ENCODE measurements at regions not wholly inside any gene's neighbourhood (a gene's known extent, or its start where the extent isn't known, plus 50 kb on each side); places are given as distances from the start of the nearest gene placed in this dataset.

DNA sequence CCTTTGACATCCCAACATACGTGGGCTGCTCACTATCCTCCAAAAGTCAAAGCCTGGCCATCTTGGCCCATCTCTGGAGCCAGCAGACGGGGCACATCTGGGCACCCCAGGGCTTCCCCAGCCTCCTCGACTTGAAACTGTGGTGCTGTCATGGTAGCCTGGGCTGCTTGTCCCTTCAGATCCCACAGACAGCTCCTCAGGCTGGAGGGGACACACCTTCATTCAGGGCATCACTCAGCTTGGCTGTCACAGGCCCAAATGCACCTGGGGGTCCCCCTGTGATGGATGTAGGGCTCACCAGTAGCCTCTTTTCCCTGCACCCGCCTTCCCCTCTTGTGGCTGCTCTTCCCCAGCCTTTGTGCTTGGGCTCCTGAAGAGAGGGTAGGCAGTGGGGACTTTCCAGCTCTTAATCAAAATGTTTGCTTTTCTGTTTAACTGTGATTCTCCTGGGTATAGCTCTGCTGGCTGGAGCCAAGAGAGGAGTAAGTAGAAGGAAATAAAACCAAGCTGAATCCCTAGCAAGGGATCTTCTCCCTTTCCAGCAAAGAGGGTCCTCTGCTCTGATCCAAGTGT lies 92.3 kb downstream of the GYPC start:
- no peak for DNase-seq

DNA sequence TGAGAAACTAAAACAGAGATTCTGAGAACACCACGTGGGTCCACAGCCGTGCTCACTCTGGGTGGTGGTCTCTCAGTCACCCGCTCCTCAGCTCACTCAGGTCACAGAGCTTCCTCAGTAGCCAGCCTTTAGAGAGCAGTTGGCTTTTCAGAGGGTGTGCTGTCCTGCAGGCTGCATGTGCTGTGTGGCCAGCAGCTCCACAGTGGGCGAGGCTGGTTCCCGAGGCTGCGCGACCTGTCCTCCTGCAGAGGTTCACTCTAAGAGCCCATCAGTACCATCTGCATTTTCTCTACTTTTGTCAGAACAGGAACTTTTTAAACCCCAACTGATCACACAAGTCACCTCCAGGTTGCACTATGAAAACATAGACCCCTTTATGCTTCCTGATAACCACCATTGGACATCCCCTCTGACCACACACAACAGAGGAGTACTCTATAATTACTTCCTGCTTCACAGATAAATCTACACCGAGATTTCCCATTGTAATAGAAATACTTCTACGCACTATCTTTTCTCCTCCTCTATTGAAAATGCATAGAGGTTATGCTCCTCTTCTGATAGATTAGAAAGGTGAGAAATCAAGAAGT lies 93.1 kb downstream of the GYPC start:
- DNase-seq: no peak

DNA sequence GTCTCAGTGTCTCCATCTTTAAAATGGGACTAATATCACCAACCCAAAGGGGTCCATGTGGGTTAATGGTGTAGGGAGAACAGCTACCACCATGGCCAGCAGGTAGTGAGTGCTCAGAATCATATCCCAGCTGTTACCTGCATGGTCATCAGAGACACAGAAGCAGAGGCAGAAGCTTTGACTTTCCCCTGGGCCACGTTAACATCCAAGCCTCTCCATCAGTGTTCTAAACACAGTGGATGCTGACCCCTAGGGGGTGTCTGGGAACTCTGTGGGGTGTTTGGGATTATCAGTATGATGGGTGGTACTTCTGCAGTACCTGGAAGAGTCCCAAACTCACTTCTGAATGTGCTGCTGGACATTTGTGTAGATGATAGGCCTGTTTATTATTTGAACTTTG lies 93.6 kb downstream of the GYPC start:
- DNase-seq: no peak

DNA sequence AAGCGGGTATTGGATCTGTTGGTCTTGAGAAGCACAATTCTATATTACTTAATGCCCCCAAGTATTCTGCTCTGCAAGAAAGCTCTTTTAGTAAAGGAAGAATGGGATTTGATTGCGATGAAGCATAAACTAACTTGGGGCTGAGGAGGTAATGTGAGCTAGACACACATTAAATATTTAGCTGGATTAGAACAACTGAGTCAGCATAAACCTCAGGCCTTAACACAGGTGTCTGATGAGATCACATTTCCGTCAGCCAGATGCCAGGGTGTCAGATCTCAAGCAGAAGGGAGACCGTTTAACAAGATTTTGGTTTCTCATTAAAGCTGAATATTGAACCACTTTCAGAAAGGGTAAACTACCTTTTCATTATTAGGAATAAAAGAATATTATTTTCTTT lies 94.5 kb downstream of the GYPC start:
- no peak for DNase-seq

DNA sequence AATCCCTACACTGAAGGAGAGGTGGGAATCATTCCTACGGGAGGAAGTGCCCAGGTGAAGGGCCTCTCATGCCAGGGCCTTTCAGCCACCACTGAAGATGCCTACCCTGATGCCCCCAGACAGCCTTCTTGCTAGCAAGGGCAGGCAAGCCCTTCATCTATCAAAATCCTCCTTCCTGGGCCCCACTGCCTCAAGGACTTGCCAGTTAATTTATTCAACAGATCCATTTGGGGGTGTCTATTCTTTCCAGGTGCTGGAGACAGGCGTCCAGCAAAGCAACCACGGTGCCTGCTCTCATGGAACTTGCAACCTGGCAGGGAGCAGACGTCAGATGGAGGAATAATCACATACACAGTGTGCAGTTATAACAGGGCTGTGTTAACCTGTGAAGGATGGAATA lies 95.5 kb downstream of the GYPC start:
- no peak for DNase-seq

DNA sequence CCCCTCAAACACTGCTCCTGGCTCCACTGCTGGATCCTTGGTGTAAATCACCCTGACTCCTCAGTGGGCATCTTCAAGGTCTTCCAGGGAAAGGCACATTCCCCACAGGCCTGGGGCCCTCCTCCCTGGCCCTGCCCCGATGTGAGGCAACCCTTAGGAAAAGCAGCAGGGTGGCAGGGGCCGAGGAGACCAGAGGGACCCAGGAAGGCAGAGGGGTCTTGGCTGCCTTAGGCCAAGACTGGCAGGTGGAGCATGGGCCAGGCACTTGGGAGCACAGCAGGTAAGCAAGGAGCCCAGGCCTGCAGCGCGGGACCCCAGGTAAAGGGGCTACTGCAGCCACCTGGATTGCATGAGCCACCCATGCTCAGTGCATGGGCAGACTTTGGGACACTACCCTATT lies 96.9 kb downstream of the GYPC start:
- DNase-seq: no peak

DNA sequence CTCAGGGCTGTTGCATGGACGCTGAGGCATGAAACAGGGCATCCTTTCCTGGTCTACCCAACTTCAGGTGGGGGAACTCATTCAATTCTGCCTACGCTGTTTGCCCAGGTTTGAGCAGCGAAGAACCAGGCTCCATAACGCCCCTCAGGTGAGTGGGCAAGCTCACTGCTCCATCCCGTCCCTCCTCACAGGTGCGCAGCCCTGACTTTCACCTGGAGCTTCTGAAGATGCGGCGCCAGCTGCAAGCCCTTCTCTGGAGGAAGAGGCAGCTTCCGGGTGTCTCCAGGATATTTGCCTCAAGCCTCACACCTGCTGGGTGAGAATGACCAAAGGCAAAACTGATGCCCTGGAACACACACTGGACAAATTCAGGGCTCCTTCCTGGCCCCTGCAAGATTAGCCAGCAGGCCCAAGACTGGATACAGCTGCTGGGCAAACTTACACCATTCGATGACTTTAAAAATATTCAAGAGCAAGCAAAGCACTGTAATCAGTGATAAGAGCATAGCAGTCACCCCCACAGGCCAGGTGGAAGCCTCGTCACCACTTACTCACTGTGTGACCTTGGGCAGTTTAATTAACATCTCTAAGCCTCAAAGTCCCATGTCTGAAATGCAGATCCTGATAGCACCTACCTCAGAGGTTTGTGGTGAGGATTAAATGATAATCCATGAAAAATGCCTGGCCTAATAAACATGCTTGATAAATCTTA lies 97.7 kb downstream of the GYPC start:
- DNase-seq: no peak

DNA sequence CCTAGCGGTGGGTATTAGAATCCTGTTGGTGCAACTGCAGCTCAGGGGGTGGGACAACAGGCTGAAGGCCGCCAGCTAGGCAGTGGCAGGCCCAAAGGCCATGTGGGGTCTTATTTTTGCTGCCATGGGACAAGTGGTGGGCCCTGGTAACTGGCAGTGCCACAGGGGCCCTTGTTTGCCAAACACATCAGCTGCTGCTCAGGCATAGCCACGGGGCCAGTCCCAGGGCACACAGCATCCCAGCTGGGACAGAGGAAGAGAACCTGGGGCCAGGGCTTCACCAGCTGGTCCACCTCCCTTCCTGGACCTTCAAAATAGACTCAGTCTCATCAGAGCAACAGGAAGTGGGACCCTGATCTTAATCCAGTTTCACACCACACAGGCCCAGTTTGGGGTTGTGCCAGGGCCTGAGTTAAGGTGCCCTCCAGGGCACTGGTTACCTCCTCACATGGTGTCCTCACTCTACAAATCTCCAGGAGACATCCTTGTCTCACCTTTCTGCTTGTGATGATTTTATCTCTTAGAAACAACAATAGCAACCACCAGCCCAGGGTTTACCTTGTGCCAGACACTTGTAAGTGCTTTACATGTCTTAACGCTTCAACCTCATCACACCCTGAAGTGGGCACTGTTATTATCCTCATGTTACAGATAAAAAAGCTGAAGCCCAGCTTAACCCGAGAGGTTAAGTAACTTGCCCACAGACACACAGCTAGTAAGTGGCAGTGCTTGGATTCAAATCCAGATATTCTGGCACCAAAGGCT lies 98.5 kb downstream of the GYPC start:
- no peak for DNase-seq

DNA sequence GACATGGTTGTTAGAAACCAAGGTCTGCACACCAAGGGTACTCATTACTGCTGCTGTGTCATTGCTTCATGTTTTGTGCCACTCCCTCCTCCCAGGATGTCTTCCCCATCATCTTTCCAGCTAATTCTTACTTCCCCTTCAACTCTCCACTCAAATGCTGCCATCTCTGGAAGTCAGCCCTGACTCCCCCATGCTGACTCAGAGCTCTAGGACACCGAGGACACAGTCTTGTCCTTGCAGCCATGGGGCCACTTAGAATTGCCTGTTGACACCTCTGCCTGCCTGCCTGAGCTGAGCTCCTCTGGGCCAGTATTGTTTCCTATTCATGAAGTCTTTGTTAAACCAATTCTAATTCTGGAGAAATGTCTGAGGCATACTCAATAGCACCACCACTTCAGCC lies 100.2 kb downstream of the GYPC start:
- no peak for DNase-seq

DNA sequence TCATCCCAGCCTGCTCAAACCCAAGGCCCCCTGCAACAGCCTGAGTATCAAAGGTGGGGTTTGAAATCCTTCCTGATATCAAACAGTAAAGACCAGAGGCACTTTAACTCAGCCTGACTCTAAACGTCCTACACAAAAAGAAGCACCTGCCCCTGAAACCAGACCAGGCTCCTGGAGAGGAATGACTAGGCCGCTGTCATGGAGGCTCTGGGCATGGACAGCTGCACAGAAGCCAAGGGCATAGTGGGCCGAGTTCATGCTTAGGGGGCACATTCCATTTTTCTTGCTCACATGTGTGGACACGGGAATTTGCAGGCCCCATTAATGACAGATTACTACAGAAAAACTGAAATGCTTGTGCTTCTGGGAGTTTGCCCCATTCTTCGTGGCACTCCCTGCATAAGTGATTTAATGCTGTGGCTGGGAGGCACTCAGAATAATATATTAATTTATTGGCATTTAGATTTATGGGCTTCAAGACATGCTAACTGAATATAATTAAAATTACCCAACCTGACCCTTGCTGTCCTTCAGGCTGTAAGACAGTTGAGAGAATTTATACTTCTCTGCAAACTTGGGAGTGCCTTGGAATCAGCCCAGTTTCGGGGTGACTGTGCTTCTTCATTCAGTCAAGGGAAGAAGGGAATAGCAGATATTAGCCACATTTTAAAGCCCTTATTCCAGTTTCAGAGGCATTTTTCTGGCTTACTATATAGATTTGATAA lies 105.5 kb downstream of the GYPC start:
- no peak for DNase-seq

DNA sequence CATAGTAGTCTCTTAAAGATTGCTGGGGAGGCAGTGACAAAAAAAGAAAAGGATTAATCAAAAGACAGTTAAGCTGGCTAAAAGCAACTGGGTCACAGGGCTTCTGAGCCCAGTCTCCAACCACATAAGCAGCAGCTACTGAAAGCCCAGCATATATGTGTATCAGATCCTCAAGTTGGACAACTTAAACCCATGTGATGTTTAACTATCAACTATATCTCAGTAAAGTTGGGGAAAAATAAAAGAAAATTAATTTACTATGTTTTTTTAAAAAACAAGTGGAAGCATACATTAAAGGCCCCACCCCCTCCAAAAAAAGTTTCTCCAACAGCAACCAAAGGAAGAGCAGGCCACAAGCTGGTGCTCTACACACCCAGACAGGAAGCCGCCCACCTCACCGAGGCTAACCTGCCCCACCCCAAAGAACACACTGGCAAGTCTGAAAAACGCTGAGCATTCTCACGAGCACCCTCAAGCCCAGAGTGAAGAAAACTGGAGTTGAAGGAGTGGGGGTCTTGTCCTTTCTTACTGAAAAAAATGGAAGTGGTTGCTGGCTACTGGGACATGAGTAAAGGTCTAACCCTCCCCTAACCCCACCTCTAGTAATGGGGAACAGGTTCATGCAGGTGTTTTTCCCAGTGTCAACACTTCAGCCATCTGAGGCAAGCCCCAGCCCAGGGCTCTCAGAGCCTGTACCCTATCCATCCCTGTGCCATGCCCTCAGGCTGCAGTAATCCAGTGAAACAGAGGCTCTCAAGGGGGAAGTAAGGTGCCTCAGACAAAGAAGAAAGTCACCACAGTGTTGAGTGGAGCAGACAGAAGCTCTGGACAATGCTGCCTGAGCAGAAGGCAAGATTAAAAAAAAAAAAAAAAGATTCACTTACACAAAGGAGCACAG lies 106.3 kb downstream of the GYPC start:
- DNase-seq: no peak

DNA sequence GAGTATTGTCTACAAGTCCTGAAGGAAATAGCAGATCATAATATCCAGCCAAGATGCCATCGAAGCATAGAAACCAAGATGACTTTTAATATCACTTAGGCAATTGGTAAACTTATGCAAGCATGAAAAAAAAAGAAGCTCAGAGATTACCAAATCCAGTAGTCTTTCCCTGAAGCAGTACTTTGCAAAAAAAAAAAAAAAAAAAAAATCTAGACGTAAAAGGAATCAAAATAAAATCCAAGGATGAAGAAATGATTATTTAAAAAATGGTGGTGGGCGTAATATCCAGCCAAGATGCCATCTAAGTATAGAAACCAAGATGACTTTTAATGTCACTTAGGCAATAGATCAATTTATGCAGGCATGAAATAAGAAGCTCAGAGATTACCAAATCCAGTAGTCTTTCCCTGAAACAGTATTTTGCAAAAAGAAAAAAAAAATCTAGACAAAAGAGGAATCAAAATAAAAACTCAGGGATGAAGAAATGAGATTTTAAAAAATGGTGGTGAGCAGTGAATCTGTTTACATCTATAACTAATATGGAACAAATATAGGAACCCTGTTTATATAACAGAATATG lies 108.8 kb downstream of the GYPC start:
- no peak for DNase-seq

DNA sequence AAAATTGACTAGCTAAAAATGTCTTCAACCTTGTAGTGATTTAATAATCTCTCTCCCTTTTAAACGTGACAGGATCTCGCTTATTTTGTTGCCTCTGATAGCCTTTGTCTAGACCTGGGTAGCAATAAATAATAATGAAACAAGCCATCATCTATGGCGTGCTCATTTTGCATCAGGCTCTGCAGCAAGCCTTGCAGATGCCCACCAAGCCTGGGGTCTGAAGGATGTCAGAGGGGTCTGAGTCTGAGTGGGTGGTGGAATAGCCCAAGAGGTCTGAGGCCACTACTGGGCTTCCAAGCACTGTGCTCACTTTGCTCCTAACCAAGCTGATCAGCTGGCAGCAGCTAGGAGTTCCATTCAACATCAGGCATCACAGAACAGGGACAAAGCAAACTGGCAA lies 109.4 kb downstream of the GYPC start:
- DNase-seq: no peak

DNA sequence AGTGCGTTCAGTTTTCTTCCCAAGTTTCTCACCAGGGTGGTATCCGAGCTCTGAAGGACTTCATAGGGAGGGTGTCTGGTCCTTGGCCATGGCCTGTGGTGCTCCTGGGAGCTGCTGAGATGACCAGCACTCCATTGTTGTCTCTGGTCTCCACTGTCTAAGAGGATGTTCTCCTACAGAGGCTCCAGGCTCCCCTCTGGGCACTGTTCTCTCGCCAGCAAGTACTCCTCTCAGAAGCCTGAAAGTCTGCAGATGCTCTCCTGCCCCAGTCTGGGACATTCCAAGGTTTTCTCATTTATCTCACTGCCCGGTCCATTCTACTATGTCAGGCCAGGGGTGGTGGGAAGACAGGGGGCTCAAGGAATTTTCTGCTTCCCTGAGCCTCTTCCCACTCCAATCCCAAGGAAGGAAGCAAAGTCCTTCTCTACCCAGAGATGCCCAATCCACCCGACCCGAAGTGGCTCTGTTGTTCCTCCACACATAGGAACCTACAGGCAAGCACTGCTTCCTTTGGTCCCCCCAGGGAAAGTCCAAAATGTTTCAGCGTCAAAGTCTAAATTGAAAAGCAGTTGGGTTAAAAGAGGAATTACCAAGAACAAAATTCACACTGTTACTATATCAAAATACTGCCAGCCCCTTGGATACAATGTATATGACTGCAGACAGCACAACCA lies 110.5 kb downstream of the GYPC start:
- no peak for DNase-seq

DNA sequence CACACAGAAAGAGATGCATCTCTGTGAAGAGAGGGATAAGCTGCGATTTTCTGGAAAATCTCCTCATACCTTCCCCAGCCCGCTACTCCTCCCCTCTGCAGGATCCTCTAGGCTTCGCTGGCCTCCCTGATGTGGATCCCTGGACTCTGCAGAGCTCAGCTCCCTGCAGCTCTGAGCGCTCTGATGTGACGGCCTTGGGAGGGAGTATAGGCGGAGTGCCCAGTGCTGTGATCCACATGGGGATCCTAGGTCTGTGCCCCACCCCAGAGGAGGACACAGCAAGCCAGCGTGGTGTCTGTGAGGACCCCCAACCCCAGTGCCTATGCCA lies 111.0 kb downstream of the GYPC start:
- DNase-seq: no peak

DNA sequence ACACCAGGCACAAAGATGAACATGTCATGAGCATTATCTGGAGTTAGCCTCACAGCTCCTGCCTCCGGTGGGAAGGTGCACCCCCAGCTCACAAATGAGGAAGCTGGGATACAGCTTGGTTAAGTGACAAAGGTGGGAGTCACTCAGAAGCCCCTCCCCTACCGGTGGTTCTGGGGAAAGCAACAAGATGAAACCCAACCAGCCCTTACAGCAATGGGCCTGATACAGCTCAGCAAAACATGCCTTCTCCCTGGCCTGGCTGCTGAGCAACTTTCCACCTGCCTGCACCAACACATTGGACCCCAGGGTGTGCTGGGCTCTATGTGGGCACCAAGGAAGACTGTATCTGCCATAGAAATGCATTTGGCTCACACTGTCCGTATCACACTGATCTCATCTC lies 113.2 kb downstream of the GYPC start:
- DNase-seq: no peak

DNA sequence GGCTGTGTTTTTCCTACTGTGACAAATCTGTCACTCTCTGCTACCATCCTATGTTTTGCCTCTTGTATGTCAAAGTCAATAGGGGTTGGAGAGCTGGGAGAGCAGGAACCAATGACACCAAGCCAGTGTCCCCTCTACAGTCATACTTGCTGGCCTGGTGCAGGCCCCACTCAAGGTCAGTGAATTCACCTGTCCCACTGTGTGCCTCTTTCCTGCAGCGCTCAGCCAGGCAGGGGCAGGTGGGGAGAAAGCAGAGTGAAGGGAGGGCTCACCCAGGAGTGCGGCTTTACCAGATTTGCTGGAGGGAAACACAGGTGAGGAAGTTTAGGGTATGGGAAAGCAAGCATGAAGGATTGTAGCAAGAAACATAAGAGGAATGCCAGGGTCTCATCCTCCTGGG lies 114.5 kb downstream of the GYPC start:
- no peak for DNase-seq

DNA sequence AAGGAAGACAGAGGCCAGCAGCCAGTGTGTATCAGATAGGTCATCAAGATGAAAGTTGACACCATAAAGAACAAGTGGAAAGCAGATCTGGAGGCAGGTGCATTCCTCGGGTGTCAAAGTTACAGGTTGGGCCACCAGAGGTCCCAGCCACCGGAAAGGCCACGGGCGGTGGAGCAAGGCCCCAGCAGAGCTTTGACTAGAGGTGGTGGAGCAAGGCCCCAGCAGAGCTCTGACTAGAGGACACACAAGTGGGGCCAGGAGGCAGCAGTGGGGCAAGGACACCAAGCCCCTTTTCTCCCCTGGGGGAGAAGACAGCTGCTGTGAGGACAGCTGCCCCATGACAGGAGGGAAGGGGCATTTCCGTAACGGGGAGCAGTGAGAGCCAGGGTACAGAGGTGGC lies 115.1 kb downstream of the GYPC start:
- DNase-seq: no peak

DNA sequence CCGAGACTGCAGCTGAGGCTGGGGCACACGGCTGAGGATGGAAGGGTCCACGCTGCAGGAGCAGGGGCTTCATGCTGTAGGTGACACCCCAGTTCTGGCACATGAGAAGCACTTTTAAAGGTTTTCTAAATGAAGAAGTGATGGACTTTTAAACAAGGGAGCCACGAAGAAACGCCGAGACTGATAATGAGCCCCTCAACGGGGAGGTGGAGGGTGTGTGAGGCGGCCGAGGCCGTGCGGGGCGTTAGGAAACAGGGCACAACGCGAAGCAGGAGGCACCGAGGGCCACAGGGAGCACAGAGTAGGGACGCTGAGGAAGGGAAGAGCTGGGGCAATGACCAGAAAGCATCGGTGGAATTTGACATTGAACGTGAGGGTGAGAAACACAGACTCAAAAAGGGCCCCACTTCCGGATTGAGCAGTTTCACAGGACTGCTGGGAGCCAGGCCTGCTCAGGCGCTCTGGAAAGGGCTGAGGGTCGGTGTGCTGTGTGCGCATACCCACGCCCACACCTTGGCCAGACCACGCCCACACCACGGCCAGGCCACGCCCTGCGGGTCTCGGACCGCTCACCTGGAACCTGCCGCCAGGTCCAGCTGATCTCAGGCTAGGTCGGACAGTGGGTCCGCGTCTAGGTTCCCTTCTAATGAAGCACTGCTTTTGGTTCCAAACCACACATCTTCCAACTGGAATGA lies 115.7 kb downstream of the GYPC start:
- DNase-seq: no peak

DNA sequence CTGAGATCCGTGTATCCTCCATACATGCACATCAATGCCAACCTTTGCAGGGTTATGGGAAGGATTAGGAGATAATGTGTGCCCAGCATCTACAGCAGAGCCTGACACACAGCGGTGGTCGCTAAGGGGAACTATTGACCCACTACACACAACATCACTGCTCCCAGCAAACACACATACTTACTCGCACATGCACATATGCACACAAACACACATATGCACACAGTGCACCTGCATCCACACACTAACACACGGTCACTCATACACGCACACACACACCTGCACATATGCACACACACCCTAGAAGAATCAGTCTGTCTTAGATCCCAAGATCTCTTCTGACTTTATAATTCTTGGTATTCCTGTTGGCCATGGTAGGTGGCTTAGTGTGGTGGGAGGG lies 118.3 kb downstream of the GYPC start:
- no peak for DNase-seq

DNA sequence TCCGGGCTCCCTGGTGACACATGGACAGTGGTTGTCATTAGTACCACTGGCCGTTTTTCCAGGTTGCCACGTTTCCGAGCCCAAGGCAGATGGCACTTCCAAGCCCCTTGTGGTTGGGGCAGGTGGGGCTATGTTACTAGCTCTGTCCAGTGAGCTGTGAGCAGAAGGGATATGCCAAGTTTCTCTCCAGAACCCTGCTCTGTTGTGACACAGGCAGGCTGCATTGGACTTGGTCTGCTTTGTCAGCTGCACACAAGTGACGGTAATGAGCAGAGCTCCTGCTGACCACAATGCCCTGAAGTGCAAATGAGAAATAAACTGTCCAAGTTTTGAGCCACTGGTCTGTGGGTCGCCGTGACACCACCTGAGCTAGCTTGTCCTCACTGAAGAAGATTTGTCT lies 118.8 kb downstream of the GYPC start:
- DNase-seq: no peak
